GM12891 (cell line): ENCODE measurements at regions not wholly inside any gene's neighbourhood (a gene's known extent, or its start where the extent isn't known, plus 50 kb on each side); places are given as distances from the start of the nearest gene placed in this dataset.

ENCODE experiments used
- DNase-seq: peaks from one replicate; pipeline ENCODE4 v3.0.0; 2011; ENCODE audit warnings: low spot score; ENCODE audit not compliant: insufficient read length
- FAIRE-seq: peaks from 2 replicates; lab custom pipeline; 2011; peaks lifted over from hg19 to GRCh38; lab: Jason Lieb, UNC
- PAX5 ChIP-seq: IDR thresholded peaks from 2 replicates; pipeline ENCODE4 v1.6.1; 2011; ENCODE audit warnings: low read length, moderate library complexity, mild to moderate bottlenecking; ENCODE audit not compliant: insufficient read depth, severe bottlenecking
- POLR2A ChIP-seq: IDR thresholded peaks from 2 replicates; pipeline ENCODE4 v1.6.1; 2011; ENCODE audit warnings: low read depth, low read length, control low read depth
- POLR2AphosphoS5 ChIP-seq: IDR thresholded peaks from 2 replicates; pipeline ENCODE4 v1.6.1; 2011; ENCODE audit warnings: low read depth, low read length, control low read depth
- POU2F2 ChIP-seq: IDR thresholded peaks from 2 replicates; pipeline ENCODE4 v1.6.1; 2011; ENCODE audit warnings: low read depth, mild to moderate bottlenecking, control low read depth, low read length, moderate library complexity
- SPI1 ChIP-seq: IDR thresholded peaks from 2 replicates; pipeline ENCODE4 v1.6.1; 2011; ENCODE audit warnings: low read depth, low read length, control low read depth
- TAF1 ChIP-seq: IDR thresholded peaks from 2 replicates; pipeline ENCODE4 v1.6.1; 2011; ENCODE audit warnings: low read depth, low read length, control low read depth

- TF ChIP-seq POU2F2: no peak
- no peak for TF ChIP-seq POLR2AphosphoS5
- TF ChIP-seq PAX5: no peak
- TF ChIP-seq TAF1: no peak
- no peak for TF ChIP-seq POLR2A
- no peak for TF ChIP-seq SPI1
- no peak for DNase-seq
- FAIRE-seq: no peak
Measured at GRCh38 chr12:75781532-75782046, 250.0 kb downstream of the PHLDA1 start.

- DNase-seq (no peak), FAIRE-seq (no peak)
- TF ChIP-seq SPI1 (no peak), POLR2A (no peak), PAX5 (no peak), POLR2AphosphoS5 (no peak), POU2F2 (no peak)
Measured at GRCh38 chr12:75779891-75780496, 251.6 kb downstream of the PHLDA1 start.

GRCh38 chr12:75774261-75775052, 257.1 kb downstream of the PHLDA1 start:
- no peak for FAIRE-seq
- no peak for TF ChIP-seq POU2F2
- TF ChIP-seq TAF1: no peak
- TF ChIP-seq POLR2AphosphoS5: no peak
- TF ChIP-seq SPI1: no peak
- TF ChIP-seq PAX5: no peak
- TF ChIP-seq POLR2A: no peak
- no peak for DNase-seq

- FAIRE-seq (no peak), DNase-seq (no peak)
- TF ChIP-seq PAX5 (no peak), POU2F2 (no peak)
Measured at GRCh38 chr12:75773377-75773776, 258.2 kb downstream of the PHLDA1 start.

GRCh38 chr12:75771023-75771422, 259.6 kb upstream of the KRR1 start:
- no peak for TF ChIP-seq TAF1
- no peak for TF ChIP-seq POU2F2
- TF ChIP-seq POLR2A: no peak
- TF ChIP-seq POLR2AphosphoS5: no peak
- no peak for TF ChIP-seq PAX5
- TF ChIP-seq SPI1: no peak
- DNase-seq: no peak
- FAIRE-seq: no peak

- no peak for DNase-seq
- no peak for FAIRE-seq
- TF ChIP-seq POLR2AphosphoS5: no peak
Measured at GRCh38 chr12:75767957-75768356, 256.5 kb upstream of the KRR1 start.

- TF ChIP-seq POU2F2 (no peak), SPI1 (no peak), PAX5 (no peak), TAF1 (no peak)
- DNase-seq (no peak), FAIRE-seq (no peak)
Measured at GRCh38 chr12:75766263-75767160, 255.1 kb upstream of the KRR1 start.

GRCh38 chr12:75765170-75766059, 254.0 kb upstream of the KRR1 start:
- TF ChIP-seq POU2F2: no peak
- no peak for TF ChIP-seq POLR2AphosphoS5
- no peak for TF ChIP-seq TAF1
- TF ChIP-seq SPI1: no peak
- no peak for TF ChIP-seq PAX5
- no peak for TF ChIP-seq POLR2A
- no peak for FAIRE-seq
- no peak for DNase-seq

GRCh38 chr12:75764091-75764841, 252.9 kb upstream of the KRR1 start:
- FAIRE-seq (no peak), DNase-seq (no peak)
- TF ChIP-seq PAX5: no peak
- TF ChIP-seq POU2F2: no peak
- TF ChIP-seq SPI1: no peak
- no peak for TF ChIP-seq POLR2AphosphoS5
- no peak for TF ChIP-seq TAF1
- TF ChIP-seq POLR2A: no peak
